Suppressor macrophage treated with lipopolysaccharide for 1 hour (primary cell): ENCODE measurements at regions not wholly inside any gene's neighbourhood (a gene's known extent, or its start where the extent isn't known, plus 50 kb on each side); places are given as distances from the start of the nearest gene placed in this dataset.

Source experiments
- DNase-seq, 3 donors: peaks; one replicate each; pipeline ENCODE4 v3.0.0-alpha.2; 2020 to 2022

DNA sequence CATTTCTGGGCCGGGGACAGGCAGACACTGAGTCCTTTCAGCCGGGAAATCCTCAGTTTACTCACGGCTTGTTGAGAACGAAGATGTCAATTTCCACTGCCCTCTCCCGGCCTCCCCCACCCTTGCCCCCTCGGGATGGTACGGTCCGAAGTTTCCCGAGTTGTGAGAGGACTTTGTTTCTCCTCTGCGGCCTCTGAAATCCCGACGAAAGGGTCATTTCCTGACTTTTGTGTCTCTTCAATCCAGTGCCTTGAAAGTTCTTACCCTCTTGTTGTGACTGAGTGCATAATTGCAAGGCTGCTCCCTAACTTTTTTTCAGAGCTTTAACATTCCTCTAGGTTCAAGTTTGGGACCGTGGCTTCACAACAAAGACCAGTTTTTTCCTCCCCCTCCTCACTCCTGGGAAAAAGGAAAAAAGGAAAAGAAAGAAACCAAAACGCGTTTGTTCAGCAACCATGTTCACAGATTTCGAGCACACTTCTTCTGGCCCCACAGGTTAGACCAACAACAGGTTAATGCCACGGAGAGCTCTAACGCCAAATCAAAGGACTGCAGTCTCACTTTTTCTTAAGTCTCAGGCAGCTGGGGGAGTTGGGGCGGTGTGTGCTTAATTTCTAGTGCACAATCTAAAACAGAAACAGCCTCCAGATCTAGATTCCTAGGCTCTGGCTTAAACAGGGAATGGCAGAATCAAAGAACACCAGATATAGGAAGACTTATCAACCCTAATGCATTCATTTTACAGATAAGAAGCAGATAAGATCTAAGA lies 138.9 kb downstream of the TMCO5A start:
- peak in 1 of 3 donors; percentile 70 for DNase-seq

DNA sequence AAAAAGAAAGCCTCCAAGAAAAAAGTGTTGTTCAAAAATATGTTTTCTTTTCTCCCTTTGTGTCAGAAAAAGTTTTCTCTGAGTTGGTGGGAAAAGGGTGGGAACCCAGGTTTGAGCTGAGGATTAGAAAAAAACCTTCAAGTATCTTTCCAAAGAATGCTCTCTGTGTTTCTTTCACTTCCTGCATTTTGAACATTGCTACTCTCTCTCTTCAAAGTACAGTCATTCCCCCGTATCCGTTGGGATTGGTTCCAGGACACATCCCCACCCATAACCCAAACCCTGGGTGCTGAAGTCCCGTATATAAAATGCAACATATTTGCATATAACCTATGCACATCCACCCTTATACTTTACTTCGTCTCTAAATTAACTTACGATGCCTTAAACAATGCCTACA lies 139.6 kb downstream of the TMCO5A start:
- DNase-seq = peak in 1 of 3 donors; percentile 39

DNA sequence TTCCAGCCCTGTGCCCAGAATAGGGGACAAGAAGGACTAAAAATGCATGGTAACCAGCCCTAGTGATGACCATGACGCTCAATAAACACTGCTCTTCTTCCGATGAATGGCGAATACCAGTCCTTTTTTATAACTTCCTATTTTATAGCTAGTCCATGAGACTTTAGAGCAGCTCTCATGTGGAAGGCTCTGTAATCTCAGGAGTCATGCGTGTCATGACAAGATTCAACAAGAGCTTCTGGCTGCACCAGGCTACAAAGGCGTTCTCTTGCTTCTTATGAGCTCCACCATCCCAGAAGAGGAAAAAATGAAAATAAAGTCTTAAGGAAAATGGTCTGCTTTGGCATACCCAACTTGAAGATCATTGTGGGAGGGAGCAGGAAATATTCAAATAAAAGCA lies 141.0 kb downstream of the TMCO5A start:
- DNase-seq = no peak

DNA sequence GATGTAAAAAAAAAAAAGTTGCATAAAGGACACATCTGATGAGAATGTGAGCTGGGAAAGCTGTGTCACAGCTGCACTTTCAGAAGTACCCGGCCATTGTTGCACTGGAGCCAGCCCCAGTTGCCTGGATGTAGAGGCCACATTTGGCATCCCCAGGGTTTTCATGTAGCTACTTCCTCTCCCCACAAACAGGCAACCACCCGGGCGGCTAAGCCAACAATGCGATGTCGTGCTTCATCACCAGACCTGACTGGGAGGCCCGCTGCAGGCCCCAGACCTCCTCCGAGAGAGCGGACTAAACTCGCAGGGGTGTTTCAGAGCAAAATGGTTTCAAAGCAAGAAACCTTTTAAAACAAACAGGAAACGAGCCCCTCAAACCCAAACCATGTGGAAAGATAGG lies 142.3 kb downstream of the TMCO5A start:
- no peak for DNase-seq

DNA sequence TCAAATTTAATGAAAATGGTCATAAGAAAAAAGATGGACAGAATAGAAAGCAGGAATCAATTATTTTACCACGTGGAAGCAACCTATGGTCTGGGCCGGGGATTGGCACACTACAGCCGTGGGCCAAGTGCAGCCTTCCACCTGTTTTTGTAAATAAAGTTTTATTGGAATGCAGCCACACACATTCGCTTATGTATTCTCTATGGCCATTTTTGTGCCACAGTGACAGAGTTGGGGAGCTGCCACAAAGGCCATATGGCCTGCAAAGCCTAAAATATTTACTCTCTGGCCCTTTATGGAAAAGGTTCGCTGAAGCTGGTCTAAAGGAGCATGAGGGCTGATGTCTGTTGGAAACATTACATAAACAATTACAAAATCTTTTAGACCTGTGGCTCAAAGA lies 144.8 kb downstream of the TMCO5A start:
- no peak for DNase-seq

DNA sequence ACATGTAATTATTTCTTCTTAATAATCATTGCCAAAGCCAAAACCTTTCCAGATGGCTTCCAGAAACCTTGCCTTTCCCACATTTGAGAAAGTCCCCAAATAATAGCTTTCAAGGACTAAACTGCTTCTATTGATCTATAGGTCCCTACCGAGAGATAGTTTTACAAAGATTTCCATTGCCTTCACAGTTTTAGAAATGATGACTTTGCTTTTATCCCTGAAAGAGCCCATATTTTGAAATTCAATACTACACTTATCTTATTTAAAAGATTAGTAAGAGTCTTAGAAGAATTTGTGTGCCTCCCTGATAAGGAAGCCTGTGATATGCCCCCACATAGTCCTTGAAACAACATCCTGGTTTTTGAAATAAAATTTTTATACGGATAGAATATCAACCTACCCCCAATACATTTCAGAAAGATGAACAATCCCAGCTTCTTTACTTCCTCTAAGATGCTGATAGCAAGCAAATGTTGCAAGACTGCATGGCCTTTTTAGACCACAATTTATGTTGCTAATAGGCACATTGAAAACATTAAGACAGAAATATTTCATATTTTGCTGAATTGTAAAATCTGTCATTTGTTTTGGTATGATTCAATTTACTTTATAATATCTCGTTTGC lies 146.3 kb downstream of the TMCO5A start:
- DNase-seq = peak in 2 of 3 donors; percentile 57 to 67

DNA sequence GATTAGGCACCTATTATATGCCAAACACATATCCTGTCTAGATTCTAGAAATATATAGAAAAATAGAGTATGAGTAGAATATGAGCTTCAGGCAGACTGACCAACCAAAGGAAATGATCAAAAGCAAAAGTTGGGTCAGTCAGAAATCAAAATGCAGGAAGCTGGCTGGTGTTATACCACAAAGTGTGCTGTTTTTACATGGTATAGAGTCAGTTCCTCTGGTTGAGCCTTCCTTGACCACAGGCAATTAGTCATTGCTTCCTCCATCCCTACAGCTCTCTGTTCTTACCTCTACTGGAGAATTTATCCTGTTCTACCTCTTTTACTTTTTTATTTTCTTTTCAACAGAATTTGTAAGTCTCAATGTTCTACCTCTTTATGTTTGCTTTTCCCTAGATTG lies 149.8 kb downstream of the TMCO5A start:
- peak; percentile 57 to 77 (median 73) for DNase-seq

DNA sequence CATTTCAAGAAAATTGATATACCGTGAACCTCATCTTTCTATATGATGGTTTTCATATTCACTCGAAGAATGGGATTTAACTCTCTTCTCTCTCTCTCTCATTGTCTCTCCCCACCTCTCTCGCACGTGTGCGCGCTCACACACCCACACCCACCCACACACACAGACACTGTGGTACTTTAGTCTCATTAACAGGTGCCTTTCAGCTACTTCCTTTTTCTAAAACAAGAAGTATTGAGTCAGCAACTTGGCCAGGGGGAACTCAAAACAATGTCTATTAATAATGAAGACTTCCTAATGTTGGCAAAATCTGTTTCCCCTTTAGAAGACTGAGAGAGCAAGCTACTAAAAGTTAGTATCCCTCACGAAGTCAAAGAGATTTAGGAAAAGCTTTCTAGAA lies 150.7 kb downstream of the TMCO5A start:
- DNase-seq = peak; percentile 65 to 86 (median 77)

DNA sequence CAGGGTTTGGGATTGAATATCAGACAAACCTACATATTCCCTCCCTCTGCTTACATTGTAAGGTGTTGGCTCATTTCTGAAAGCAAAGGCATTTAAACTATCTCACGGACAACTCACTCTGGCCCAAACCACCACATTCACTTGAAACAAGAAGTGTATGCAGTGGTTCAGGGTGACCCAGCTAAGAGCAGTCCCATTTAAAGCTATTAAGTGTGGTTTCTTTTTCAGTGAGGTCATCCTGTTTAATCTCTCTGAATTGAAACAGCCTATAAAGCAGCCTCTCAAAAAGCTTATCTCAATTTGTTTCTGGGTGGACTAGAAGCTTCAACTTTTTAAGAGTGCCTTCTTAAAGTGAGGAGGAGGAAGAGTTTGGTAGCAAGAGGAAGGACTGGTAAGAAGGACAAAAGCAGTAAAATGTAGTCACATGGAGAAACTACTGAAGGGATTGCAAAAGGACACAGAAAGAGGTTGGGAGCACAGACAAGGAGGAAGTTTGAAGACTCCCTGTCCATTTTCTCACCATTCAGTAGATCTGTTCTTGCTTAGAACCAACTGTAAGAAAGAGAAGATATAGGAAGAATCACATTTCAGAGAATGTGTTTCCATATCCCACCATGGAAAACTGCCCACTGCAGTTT lies 151.6 kb downstream of the TMCO5A start:
- peak; percentile 54 to 69 (median 64) for DNase-seq

DNA sequence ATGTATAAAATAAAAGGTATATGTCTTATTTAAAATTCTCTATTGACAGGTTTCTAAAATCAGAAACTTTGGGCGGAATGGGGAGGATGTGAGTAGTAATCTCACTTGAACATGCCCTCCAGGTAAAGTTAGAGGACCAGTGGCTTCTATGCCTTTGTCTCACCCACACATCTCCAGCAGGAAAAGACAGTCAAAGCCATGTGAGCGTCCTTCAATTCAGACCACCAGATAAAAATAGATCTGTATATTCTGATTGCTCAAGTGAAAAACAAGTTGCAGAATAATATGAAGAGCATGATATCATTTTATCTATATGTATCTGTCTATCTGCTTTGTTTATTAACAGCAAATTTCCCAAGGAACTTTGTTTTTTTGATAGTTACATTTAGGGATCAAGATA lies 152.2 kb downstream of the TMCO5A start:
- peak in 2 of 3 donors; percentile 43 to 54 for DNase-seq

DNA sequence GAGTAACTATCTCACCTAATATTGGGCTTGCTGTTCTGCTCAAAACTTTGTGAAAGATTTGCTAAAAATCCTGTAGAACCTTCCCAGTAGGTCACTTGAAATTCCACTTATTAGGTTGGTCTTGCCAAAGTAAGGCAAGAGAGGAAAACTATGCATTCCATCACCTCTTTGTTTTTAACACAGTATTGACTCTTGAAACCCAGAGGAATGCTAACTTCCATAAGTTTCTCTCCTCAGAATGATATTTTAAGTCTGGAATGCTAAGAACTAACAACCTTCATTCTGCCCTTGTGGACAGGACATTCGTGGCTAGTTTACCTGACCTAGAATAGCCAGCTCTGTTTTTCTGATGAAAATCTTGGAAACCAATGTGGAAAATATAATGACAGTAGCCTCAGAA lies 154.5 kb downstream of the TMCO5A start:
- no peak for DNase-seq

DNA sequence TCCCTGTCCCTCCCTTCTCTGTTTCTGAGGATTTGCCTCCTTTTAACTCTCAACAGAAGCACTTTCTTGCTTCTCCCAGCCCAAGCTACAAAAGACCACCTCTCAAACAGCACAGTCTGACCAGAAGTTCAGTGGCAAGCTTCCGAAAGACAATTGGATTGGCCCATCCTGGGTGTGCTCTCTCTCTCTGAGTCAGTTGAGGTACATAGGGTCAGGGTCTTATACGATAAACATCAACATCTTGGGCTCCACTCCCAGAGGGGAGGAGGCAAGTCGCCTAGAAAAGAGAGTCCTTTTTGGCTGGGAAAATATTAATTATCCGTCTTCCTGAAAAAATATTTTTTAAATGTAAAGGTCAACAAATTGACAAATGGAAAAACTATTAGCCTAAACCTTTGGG lies 155.8 kb downstream of the TMCO5A start:
- no peak for DNase-seq

DNA sequence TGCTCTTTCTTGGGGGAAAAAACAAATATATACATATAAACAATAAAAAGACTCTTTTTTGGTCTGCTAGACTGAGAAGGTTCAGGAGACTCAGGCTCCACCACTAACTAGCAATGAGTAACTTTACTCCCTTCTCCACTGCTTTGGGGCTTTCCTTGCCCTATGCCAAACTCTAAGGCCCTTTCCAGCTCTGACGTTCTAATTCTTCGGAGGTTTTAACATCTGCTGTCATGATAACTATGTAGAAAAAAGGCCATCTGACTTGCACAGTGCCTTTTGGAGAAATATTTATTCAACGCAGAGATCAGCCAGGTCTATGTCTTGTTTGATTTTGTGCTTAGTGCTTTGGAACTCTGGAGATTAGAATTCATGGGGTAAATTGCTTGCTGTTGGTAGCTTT lies 156.2 kb downstream of the TMCO5A start:
- DNase-seq = no peak

DNA sequence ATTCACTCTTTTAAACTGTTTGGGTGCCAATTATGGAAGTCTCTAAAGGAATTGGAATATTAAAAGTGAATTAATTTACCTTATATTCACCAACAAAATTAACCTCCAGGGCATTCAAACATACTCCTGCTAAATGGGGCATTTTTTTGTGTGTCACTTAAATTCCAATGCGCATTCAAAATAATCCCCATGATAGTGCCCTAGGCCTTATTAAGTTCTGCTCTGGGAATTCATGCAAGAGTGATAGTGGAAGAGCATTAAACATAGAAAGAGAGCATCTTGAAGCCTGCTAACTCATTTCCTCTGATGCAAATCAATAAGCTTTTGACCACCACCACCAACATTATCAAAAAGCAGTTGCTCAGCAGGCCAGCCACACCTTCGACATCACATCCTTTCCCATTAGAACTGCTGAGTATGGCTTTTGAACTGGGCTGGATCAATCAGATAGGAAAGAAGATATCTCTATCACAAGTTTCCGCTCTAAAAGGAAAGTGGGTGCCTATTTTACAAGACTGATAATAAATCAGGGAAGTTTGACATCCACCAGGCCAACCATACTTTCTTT lies 156.7 kb downstream of the TMCO5A start:
- DNase-seq = no peak

DNA sequence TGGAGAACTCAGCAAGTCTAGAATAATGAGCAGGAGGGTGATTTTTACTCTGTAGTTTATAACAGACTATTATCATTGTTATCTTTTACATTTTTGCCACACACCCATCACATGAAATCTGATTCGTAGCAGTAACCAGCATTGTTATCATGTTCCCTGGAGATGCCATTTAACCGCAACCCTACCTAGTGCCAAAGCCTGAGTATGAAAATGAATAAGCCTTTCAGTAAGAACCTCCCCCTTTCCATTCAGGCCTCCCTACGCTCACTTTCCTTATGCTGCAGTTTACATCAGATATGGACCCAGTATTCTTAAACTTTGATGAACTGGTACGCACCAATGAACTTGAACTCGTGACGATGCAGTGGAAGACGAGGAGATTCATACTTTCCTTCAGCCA lies 158.7 kb upstream of the SPRED1 start:
- DNase-seq = no peak

DNA sequence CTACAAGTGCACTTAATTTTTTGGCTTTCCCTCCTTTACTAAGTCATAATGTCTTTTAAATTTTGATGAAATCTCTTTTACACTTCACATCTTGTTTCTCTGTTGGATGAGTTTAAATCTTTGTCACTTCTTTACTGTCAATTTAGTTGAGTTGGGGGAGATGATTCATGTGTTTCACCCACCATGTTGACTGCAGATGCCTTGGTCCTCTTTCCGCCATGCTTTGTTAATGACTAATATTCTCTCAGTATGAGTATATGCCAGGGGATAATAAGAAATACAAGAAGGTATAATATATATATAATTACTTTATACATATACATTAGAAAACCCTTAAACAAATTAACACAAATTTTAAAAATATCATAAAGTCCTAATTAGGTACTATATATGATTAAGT lies 149.7 kb upstream of the SPRED1 start:
- no peak for DNase-seq

DNA sequence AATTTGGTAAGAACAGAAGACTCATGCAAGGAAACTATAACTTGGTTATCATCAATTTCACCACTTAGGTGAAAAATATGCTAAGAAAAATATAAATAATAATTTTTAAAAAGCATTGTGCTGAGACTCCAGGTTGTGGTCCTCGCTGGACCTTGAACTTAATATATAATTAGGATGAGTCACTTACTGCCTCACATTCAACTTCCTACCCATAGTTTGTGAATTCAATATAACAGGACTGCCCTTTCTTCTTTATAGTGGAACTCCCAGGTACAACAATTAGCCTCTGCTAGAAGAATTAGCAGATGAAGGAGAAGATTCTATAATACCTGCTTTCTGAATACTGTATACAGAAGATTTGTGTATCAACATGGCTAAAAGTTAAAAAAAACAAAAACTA lies 149.1 kb upstream of the SPRED1 start:
- DNase-seq = no peak

DNA sequence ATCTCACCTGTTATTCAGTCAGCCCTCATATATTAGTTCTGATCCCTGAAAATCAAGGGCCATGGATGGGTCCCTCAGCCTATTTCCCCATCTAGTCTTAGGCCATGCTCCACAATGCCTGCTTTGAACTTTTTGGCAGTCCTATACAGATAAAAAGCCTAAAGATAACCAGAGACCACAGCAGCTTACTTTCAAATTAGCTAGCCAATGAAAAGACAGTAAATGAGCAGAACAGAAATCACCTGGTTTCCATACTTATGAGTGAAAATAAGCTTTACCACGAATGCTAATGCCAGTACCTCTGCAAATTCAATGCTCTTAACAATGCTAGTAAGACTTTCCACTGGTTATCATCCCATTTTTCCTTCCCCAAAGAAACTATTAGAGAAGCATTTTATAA lies 141.6 kb upstream of the SPRED1 start:
- DNase-seq = no peak

DNA sequence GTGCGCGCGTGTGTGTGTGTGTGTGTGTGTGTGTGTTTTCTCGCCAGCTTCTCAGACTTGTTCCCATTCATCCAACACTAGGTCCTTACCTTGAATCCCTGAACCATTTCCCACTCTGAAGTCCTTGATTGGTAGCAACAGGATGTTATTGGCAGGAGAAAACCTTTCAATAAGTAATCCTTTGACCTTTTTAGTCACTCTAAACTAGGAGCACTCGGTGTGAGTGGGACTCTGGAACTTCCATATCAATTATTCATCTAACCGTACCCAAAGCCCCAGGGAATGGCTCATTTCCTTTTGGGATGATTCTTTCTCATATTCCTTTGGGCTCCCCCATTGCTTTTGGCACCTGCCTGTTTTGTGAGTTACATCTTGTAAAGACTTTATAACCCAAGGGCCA lies 140.2 kb upstream of the SPRED1 start:
- DNase-seq = no peak

DNA sequence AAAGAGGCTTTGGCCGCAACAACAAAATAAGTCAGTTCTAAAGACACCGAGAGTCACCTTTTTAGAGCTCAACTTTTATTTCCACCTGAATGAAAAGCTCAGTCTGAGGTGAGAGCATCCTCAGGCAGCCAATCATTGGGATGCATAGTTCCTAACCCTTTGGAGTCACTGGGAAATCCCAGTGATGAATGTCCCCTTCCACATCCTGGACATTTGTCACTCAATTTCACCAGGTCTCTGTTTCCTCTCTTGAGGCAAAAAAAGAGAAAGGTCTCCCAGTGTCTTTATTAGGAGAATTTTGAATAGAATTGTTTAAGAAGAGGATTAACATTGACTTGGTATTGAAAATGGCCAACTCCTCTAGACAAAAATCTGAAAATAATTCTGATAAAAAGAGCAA lies 137.5 kb upstream of the SPRED1 start:
- DNase-seq = peak; percentile 46 to 66 (median 58)

DNA sequence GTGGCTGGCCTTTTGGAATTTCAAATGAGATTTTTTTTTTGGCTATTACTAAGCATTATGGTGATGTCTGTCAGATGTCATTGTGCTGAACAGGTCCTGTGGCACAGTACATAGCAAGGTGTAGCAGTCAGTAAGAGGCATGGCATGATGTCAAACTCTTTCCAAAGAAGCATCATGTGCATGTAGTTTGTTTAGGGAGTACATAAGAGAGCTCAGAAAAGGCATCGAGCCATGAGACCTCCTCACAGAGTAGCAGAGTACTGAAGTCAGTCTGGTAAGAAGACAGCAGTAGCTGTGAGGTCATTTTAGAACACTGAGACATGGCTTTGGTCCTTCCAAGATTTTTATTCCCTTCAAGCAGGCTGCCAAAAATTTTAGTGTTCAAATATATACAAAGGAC lies 134.9 kb upstream of the SPRED1 start:
- DNase-seq = no peak

DNA sequence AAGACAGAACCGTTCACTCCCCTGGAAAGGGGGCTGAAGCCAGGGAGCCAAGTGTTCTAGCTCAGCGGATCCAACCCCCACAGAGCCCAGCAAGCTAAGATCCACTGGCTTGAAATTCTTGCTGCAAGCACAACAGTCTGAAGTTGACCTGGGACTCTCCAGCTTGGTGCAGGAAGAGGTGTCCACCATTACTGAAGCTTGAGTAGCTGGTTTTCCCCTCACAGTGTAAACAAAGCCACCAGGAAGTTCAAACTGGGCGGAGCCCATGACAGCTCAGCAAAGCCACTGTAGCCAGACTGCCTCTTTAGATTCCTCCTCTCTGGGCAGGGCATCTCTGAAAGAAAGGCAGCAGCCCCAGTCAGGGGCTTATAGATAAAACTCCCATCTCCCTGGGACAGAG lies 132.8 kb upstream of the SPRED1 start:
- DNase-seq = peak; percentile 73 to 81 (median 81)

DNA sequence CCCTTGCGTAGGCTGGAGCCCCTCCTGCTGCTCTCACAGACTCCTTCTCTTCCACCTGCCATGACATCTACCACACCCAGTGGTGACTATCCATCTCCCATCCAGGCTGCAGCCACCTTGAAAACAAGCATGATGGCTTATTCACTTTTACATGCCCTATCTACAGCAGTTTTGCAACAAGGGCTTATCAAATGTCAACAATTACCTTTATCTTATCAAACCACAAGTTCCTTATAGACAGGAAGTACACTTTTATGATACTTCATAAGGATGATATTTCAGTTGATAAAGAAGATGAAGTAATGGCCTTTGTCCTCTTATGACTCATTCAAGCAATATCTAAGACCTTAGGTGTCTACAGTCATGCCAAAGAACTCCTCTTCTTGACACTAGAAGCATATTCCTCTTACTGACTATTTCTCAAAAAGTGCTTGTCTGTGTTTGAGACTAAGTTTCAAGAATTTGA lies 125.3 kb upstream of the SPRED1 start:
- DNase-seq = peak in 2 of 3 donors; percentile 50 to 52

DNA sequence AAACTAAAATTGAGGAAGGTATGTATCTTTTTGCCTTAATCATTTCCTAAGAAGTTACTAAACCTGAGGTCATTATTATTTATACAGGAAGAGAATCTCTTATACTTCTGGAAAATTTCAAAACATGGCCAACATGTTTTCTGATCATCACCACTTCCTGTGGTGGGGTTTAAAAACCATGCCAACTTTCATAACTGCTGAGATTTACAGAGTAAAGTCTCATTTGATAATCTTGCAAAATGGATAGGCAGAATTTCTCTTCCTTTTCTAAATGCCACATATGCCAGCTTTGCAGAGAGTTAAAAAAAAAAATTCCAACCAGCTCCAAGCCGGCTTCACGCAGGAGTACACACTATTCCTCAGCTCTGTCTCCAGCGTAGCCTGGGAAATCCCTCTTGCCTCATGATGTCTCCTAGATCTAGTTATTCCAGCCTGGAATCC lies 124.3 kb upstream of the SPRED1 start:
- peak; percentile 69 to 94 (median 87) for DNase-seq
